ENCODE measurements at regions not wholly inside any gene's neighbourhood (a gene's known extent, or its start where the extent isn't known, plus 50 kb on each side); places are given as distances from the start of the nearest gene placed in this dataset.

DNA sequence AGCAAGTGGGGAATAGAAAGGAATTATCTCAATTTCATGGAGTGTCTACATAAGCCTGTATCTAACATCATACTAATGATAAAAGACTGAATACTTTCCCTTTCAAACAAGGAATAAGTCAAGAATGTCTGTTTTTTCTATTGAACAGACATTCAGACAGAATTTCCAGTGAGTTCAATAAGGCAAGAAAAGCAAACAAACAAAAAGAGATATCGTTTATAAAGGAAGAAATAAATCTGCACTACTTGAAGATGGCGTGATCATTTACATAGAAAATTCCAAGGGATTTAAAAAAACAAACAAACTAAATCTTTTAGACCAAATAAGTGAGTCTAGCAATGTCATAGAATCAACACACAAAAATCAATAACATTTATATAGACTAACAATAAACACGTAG is 273.1 kb upstream of the FOXG1 start (continued):
- TF ChIP-seq, protein P1, sequence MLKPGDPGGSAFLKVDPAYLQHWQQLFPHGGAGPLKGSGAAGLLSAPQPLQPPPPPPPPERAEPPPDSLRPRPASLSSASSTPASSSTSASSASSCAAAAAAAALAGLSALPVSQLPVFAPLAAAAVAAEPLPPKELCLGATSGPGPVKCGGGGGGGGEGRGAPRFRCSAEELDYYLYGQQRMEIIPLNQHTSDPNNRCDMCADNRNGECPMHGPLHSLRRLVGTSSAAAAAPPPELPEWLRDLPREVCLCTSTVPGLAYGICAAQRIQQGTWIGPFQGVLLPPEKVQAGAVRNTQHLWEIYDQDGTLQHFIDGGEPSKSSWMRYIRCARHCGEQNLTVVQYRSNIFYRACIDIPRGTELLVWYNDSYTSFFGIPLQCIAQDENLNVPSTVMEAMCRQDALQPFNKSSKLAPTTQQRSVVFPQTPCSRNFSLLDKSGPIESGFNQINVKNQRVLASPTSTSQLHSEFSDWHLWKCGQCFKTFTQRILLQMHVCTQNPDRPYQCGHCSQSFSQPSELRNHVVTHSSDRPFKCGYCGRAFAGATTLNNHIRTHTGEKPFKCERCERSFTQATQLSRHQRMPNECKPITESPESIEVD (tag by site-specific recombination; IDR thresholded peaks at IDR 0.05): no peak
- TF ChIP-seq YY1 (tag by site-specific recombination; IDR thresholded peaks at IDR 0.05) (no peak), ZNF341 (tag by site-specific recombination; IDR thresholded peaks at IDR 0.05; ENCODE audit: low read depth) (no peak), BCL11B (tag by site-specific recombination; IDR thresholded peaks at IDR 0.05; ENCODE audit: low read depth) (no peak), ZNF366 (tag by site-specific recombination; conservative IDR thresholded peaks at IDR 0.05) (no peak), MZF1 (tag by site-specific recombination; IDR thresholded peaks at IDR 0.05; ENCODE audit: borderline replicate concordance) (no peak)

DNA sequence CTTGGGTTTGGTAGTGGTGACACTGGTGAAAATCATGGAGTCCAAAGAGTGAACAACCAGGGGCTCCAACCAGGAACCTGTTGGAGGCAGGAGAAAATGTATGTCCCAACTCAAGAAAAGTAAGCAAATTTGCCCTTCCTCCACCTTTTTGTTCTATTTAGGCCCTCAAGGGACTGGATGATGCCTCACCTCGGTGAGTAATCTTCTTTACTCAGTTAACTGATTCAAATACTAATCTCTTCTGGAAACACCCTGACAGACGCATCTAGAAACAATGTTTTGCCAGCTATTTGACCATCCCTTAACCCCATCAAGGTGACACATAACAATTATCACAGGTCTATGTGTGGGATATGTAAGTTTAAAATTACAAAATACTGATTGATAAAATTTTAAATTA is 272.4 kb upstream of the FOXG1 start:
- POLR2A ChIA-PET: no interaction called here
- Histone ChIP-seq H3K4me1 (ENCODE audit: control insufficient read depth, insufficient read depth, low read length) (no peaks in the 10 kb centered on the region), H3K4me3 (ENCODE audit: low read depth, low read length) (no peak overlapping the region), H3K27ac (ENCODE audit: extremely low read depth, low read depth, low read length) (no peak overlapping the region), H3K36me3 (ENCODE audit: control insufficient read depth in 2 of 2, insufficient read depth in 1 of 2, low read length in 2 of 2) (no peaks in the 10 kb centered on the region), H3K9me3 (ENCODE audit: control insufficient read depth, insufficient read depth, low read depth, low read length) (no peaks in the 10 kb centered on the region)
- TF ChIP-seq ZNF664 (tag by site-specific recombination; IDR thresholded peaks at IDR 0.05): no peak
- TF ChIP-seq ZNF654 (tag by site-specific recombination; IDR thresholded peaks at IDR 0.05; ENCODE audit: low read depth): no peak
- no peak for TF ChIP-seq ZNF341 (tag by site-specific recombination; IDR thresholded peaks at IDR 0.05; ENCODE audit: low read depth)
- no peak for TF ChIP-seq ZNF792 (tag by site-specific recombination; IDR thresholded peaks at IDR 0.05)
- no peak for TF ChIP-seq ZNF558 (tag by site-specific recombination; IDR thresholded peaks at IDR 0.05)
- TF ChIP-seq ZFP37 (tag by site-specific recombination; IDR thresholded peaks at IDR 0.05): no peak
- TF ChIP-seq IKZF3 (tag by site-specific recombination; IDR thresholded peaks at IDR 0.05): no peak
- TF ChIP-seq ZNF76 (tag by site-specific recombination; IDR thresholded peaks at IDR 0.05; ENCODE audit: borderline replicate concordance, low read depth): no peak
- TF ChIP-seq ZNF157 (tag by site-specific recombination; IDR thresholded peaks at IDR 0.05): no peak
- no peak for TF ChIP-seq ZNF623 (tag by site-specific recombination; IDR thresholded peaks at IDR 0.05)
- no peak for TF ChIP-seq ZNF596 (tag by site-specific recombination; IDR thresholded peaks at IDR 0.05)
- TF ChIP-seq ZNF776 (tag by site-specific recombination; IDR thresholded peaks at IDR 0.05; ENCODE audit: borderline replicate concordance): no peak
- CTCF ChIA-PET: no interaction called here

DNA sequence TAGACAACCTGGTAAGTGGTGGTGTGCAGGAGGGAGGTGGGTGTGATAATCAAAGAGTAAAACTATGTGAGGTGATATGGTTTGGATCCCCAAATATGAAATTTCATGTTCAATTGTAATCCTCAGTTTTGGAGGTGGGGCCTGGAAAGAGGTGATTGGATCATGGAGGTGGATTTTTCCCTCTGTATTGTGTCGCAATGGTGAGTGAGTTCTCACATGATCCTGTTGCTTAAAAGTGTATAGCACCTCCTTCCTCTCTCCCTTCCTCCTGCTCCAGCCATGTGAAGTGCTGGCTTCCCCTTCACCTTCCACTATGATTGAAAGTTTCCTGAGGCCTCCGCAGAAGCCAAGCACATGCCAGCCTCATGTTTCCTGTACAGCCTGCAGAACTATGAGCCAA is 270.2 kb upstream of the FOXG1 start:
- no peak for TF ChIP-seq ZNF426 (tag by site-specific recombination; IDR thresholded peaks at IDR 0.05)
- TF ChIP-seq PRDM1 (tag by site-specific recombination; IDR thresholded peaks at IDR 0.05): no peak
- TF ChIP-seq, protein P2, sequence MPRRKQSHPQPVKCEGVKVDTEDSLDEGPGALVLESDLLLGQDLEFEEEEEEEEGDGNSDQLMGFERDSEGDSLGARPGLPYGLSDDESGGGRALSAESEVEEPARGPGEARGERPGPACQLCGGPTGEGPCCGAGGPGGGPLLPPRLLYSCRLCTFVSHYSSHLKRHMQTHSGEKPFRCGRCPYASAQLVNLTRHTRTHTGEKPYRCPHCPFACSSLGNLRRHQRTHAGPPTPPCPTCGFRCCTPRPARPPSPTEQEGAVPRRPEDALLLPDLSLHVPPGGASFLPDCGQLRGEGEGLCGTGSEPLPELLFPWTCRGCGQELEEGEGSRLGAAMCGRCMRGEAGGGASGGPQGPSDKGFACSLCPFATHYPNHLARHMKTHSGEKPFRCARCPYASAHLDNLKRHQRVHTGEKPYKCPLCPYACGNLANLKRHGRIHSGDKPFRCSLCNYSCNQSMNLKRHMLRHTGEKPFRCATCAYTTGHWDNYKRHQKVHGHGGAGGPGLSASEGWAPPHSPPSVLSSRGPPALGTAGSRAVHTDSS (tag by site-specific recombination; IDR thresholded peaks at IDR 0.05): no peak
- ChIA-PET CTCF (interaction anchor here (0.6 kb wide), 1 partner anchor 90 kb away, joined by 3 read pairs; no protein-coding TSS in a partner anchor), POLR2A (no interaction called here)
- no peak overlapping the region for H3K4me3 ChIP-seq (ENCODE audit: low read depth, low read length)
- no peaks in the 10 kb centered on the region for H3K36me3 ChIP-seq (ENCODE audit: control insufficient read depth in 2 of 2, insufficient read depth in 1 of 2, low read length in 2 of 2)
- H3K4me1 ChIP-seq (ENCODE audit: control insufficient read depth, insufficient read depth, low read length): no peaks in the 10 kb centered on the region
- H3K9me3 ChIP-seq (ENCODE audit: control insufficient read depth, insufficient read depth, low read depth, low read length): no peaks in the 10 kb centered on the region
- no peak overlapping the region for H3K27ac ChIP-seq (ENCODE audit: extremely low read depth, low read depth, low read length)

Data from HEK293 (cell line).